ENCODE measurements at regions not wholly inside any gene's neighbourhood (a gene's known extent, or its start where the extent isn't known, plus 50 kb on each side); places are given as distances from the start of the nearest gene placed in this dataset.

GRCh38 chr10:36271627-36272340, 629.7 kb upstream of the FZD8 start:
- DNase-seq = no peak

GRCh38 chr10:36269222-36269621, 627.1 kb upstream of the FZD8 start:
- DNase-seq = no peak

GRCh38 chr10:36266923-36267322, 624.8 kb upstream of the FZD8 start:
- DNase-seq = no peak

GRCh38 chr10:36265741-36266140, 623.6 kb upstream of the FZD8 start:
- DNase-seq = no peak

GRCh38 chr10:36263871-36264270, 621.8 kb upstream of the FZD8 start:
- no peak for DNase-seq

GRCh38 chr10:36256948-36257356, 614.9 kb upstream of the FZD8 start:
- no peak for DNase-seq

- DNase-seq = no peak
Measured at GRCh38 chr10:36256166-36256565, 614.1 kb upstream of the FZD8 start.

GRCh38 chr10:36254199-36254598, 612.1 kb upstream of the FZD8 start:
- DNase-seq = no peak

- DNase-seq = no peak
Measured at GRCh38 chr10:36253731-36254130, 611.6 kb upstream of the FZD8 start.

GRCh38 chr10:36251068-36251467, 609.0 kb upstream of the FZD8 start:
- DNase-seq = no peak

GRCh38 chr10:36248304-36248981, 606.3 kb upstream of the FZD8 start:
- DNase-seq = no peak

GRCh38 chr10:36247478-36247877, 605.4 kb upstream of the FZD8 start:
- DNase-seq = no peak

- DNase-seq = no peak
Measured at GRCh38 chr10:36236931-36237330, 594.8 kb upstream of the FZD8 start.

GRCh38 chr10:36236341-36236740, 594.2 kb upstream of the FZD8 start:
- DNase-seq = no peak

GRCh38 chr10:36232935-36233334, 590.8 kb upstream of the FZD8 start:
- DNase-seq = no peak

GRCh38 chr10:36224431-36224985, 582.4 kb upstream of the FZD8 start:
- DNase-seq = no peak

GRCh38 chr10:36221101-36221500, 579.0 kb upstream of the FZD8 start:
- no peak for DNase-seq

- DNase-seq = no peak
Measured at GRCh38 chr10:36220151-36220550, 578.1 kb upstream of the FZD8 start.

- DNase-seq = no peak
Measured at GRCh38 chr10:36211856-36212255, 569.8 kb upstream of the FZD8 start.

- no peak for DNase-seq
Measured at GRCh38 chr10:36209480-36209879, 567.4 kb upstream of the FZD8 start.

GRCh38 chr10:36202881-36203280, 560.8 kb upstream of the FZD8 start:
- no peak for DNase-seq

GRCh38 chr10:36200577-36200976, 558.5 kb upstream of the FZD8 start:
- DNase-seq = no peak

GRCh38 chr10:36198322-36198721, 556.2 kb upstream of the FZD8 start:
- DNase-seq = no peak

- no peak for DNase-seq
Measured at GRCh38 chr10:36195364-36195763, 553.3 kb upstream of the FZD8 start.

GRCh38 chr10:36194276-36194675, 552.2 kb upstream of the FZD8 start:
- no peak for DNase-seq

Data from DMS 273 treated with DMSO at 0.1 percent for 48 hours (cell line).